T-cell (primary cell): ENCODE measurements at regions not wholly inside any gene's neighbourhood (a gene's known extent, or its start where the extent isn't known, plus 50 kb on each side); places are given as distances from the start of the nearest gene placed in this dataset.
A peak's percentile ranks its signal among the peaks of the same experiment; 100 is the strongest.
"Not testable (repeated sequence)": the region's sequence is repeated elsewhere in the genome, so short reads cannot be mapped to it uniquely, and the experiment has no call there.

Experiments used
- ATAC-seq, 4 experiments: fragments of 200-7000 bp in 3 of 4; fragments of 150-1000 bp in 1 of 4; cut with Tn5 transposase; replicated peaks in 1 of 4; 1 replicate in 3 of 4; 2 replicates in 1 of 4; pipeline ENCODE4 v1.10.0; 2021; ENCODE audit warnings: moderate library complexity in 3 of 4, mild to moderate bottlenecking in 2 of 4, moderate number of reproducible peaks in 1 of 4
- CTCF ChIA-PET, 2 donors: fragments of 300-600 bp; sonication (Branson Sonifier 250); formaldehyde crosslinking; loops; one replicate each; lab custom pipeline; 2022; ENCODE audit warnings: antibody characterized with exemption in 2 of 2; lab: Charles Lee
- POLR2A ChIA-PET, 2 donors: fragments of 300-600 bp; sonication (Branson Sonifier 250); formaldehyde crosslinking; loops; one replicate each; lab custom pipeline; 2022; ENCODE audit warnings: antibody characterized with exemption in 2 of 2; lab: Charles Lee
- DNase-seq, 35 experiments: peaks; one replicate each; pipeline versions ENCODE4 v3.0.0 to v3.0.0-alpha.2; 2013 to 2023
- H3K27ac ChIP-seq: one replicate; pipeline ENCODE4 v1.5.1; 2013; ENCODE audit warnings: low read length
- H3K27me3 ChIP-seq, 2 experiments: replicated peaks in 1 of 2; 1 replicate in 1 of 2; 2 replicates in 1 of 2; pipeline versions ENCODE4 v1.6.1 to v1.7.0; 2013; ENCODE audit warnings: low read length in 1 of 2, mixed read lengths in 1 of 2; ENCODE audit not compliant: control insufficient read depth in 2 of 2, insufficient read depth in 2 of 2; ENCODE audit errors: extremely low read depth in 1 of 2
- H3K36me3 ChIP-seq, 2 donors: 1 replicate in 1 of 2; 2 replicates in 1 of 2; pipeline versions ENCODE4 v1.6.1 to v1.7.0; 2013; ENCODE audit warnings: low read length in 1 of 2; ENCODE audit not compliant: control insufficient read depth in 2 of 2, insufficient read depth in 1 of 2; ENCODE audit errors: extremely low read depth in 1 of 2
- H3K4me1 ChIP-seq, 2 experiments: 1 replicate in 1 of 2; 2 replicates in 1 of 2; pipeline versions ENCODE4 v1.6.1 to v1.7.0; 2013; ENCODE audit warnings: low read length in 2 of 2, mixed read lengths in 1 of 2; ENCODE audit not compliant: insufficient read depth in 2 of 2, control insufficient read depth in 1 of 2; ENCODE audit errors: extremely low read depth in 1 of 2
- H3K4me3 ChIP-seq, 2 donors: 1 replicate in 1 of 2; 2 replicates in 1 of 2; pipeline versions ENCODE4 v1.5.1 to v1.7.0; 2013; ENCODE audit warnings: mild to moderate bottlenecking in 2 of 2, low read length in 1 of 2, moderate library complexity in 1 of 2; ENCODE audit not compliant: control insufficient read depth in 1 of 2; ENCODE audit errors: extremely low read depth in 1 of 2
- H3K9me3 ChIP-seq: 2 replicates; pipeline ENCODE4 v1.7.0; 2013
- H3K27ac Mint-ChIP-seq, 2 donors: one replicate each; pipeline ENCODE4 v1.8.0; 2020 to 2021; ENCODE audit warnings: mild to moderate bottlenecking in 2 of 2, mixed read lengths in 2 of 2
- H3K27me3 Mint-ChIP-seq, 2 donors: one replicate each; pipeline ENCODE4 v1.8.0; 2021 to 2022; ENCODE audit warnings: mixed read lengths in 2 of 2
- H3K36me3 Mint-ChIP-seq: one replicate; pipeline ENCODE4 v1.8.0; 2021; ENCODE audit warnings: mixed read lengths
- H3K4me1 Mint-ChIP-seq, 3 donors: one replicate each; pipeline ENCODE4 v1.8.0; 2020 to 2022; ENCODE audit warnings: mixed read lengths in 3 of 3, mild to moderate bottlenecking in 1 of 3
- H3K4me3 Mint-ChIP-seq, 3 donors: one replicate each; pipeline ENCODE4 v1.8.0; 2020 to 2022; ENCODE audit warnings: mild to moderate bottlenecking in 3 of 3, mixed read lengths in 3 of 3, moderate library complexity in 3 of 3
- H3K9me3 Mint-ChIP-seq, 3 donors: one replicate each; pipeline ENCODE4 v1.8.0; 2020 to 2022; ENCODE audit warnings: mixed read lengths in 3 of 3
- whole genome bisulfite sequencing: methylation state at CpG from one replicate; pipeline ENCODE4 v1.1.5; 2013; ENCODE audit warnings: missing lambda C conversion rate; ENCODE audit not compliant: insufficient coverage; 5-methylcytosine and 5-hydroxymethylcytosine counted together

- Histone ChIP-seq H3K27me3 (no peaks in the 10 kb centered on the region), H3K27ac (no peak overlapping the region), H3K36me3 (no peaks in the 10 kb centered on the region), H3K4me3 (no peak overlapping the region), H3K4me1 (no peaks in the 10 kb centered on the region), H3K9me3 (no peaks in the 10 kb centered on the region)
- 100% methylated on average over 1 of the region's 2 CpGs for WGBS
- no peaks in the 10 kb centered on the region for H3K27me3 Mint-ChIP-seq
- H3K36me3 Mint-ChIP-seq = no peaks in the 10 kb centered on the region
- DNase-seq (no peak), ATAC-seq (no peak)
- H3K27ac Mint-ChIP-seq = no peak overlapping the region
- H3K4me3 Mint-ChIP-seq = no peak overlapping the region
- peaks cover 7 to 17% (median 8%) of the 10 kb centered on the region in 3 donors for H3K9me3 Mint-ChIP-seq
- ChIA-PET CTCF (no interaction called here), POLR2A (no interaction called here)
- peaks cover 1 to 10% (median 4%) of the 10 kb centered on the region in 3 donors for H3K4me1 Mint-ChIP-seq
These were observed 160.4 kb upstream of the SSTR1 start for GRCh38 chr14:38047195-38047902.

DNA sequence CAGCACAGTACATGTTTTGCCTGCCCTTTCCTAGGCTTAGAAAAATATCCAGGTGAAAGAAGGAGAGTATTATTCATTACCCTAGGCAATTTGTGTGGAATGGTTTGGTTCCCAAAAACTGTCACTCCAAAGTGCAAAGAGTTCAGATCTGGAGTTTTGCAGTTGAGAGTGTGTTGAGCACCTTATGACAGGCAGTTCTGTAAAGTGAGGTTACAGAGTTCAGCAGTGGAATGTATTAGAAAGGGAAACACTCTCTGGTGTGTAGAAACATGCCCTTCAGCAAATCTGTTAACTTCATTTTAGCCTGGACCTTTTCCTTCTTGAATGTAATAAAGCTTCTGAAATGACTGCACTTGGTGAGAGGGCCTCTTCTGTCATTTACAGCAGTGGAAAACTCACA, 154.0 kb upstream of the SSTR1 start:
- H3K9me3 ChIP-seq = no peaks in the 10 kb centered on the region
- peaks cover under 1 to 12% (median 8%) of the 10 kb centered on the region in 3 donors for H3K9me3 Mint-ChIP-seq
- no peak overlapping the region for H3K27ac ChIP-seq
- ChIA-PET POLR2A (no interaction called here), CTCF (no interaction called here)
- H3K36me3 ChIP-seq = no peaks in the 10 kb centered on the region
- no peaks in the 10 kb centered on the region for H3K36me3 Mint-ChIP-seq
- no peak overlapping the region for H3K4me3 Mint-ChIP-seq
- H3K27me3 ChIP-seq = no peaks in the 10 kb centered on the region
- H3K27ac Mint-ChIP-seq = no peak overlapping the region
- no peak for ATAC-seq
- H3K4me1 ChIP-seq = no peaks in the 10 kb centered on the region
- no peak overlapping the region for H3K4me3 ChIP-seq
- no peak for DNase-seq
- no peaks in the 10 kb centered on the region for H3K27me3 Mint-ChIP-seq
- peaks cover 2 to 11% (median 6%) of the 10 kb centered on the region in 3 donors for H3K4me1 Mint-ChIP-seq

DNA sequence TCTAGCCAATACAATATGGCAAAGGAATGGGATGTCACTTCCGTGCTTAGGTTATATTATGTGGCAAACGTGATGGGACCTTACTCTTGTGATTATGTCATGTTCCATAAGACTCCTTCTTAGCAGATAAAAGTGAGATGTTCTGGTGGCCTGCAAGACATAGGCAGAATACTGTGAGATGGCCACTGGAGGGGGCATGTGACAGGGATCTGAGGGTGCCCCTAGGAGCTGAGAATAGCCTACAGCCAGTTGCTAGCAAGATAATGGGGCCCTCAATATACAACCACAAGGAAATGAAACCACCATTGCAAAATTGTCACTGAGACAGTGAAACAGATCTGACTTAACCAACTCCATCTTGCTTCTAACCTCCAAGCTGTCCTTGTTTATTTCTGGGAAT, 151.4 kb upstream of the SSTR1 start:
- peak in 1 of 4 experiments; percentile 59 for ATAC-seq
- H3K27me3 ChIP-seq = no peaks in the 10 kb centered on the region
- Mint-ChIP-seq H3K4me1 (peaks cover 2 to 11% (median 6%) of the 10 kb centered on the region in 3 donors), H3K27me3 (no peaks in the 10 kb centered on the region), H3K36me3 (no peaks in the 10 kb centered on the region), H3K9me3 (peaks cover 1 to 7% (median 5%) of the 10 kb centered on the region in 3 donors), H3K4me3 (no peak overlapping the region), H3K27ac (no peak overlapping the region)
- H3K27ac ChIP-seq = no peak overlapping the region
- WGBS = 80% methylated on average over 2 of the region's 2 CpGs
- H3K4me1 ChIP-seq = no peaks in the 10 kb centered on the region
- CTCF ChIA-PET = no interaction called here
- DNase-seq = peak in 7 of 35 experiments; percentile 3 to 37 (median 11)
- H3K36me3 ChIP-seq = no peaks in the 10 kb centered on the region
- no peaks in the 10 kb centered on the region for H3K9me3 ChIP-seq
- POLR2A ChIA-PET = no interaction called here
- H3K4me3 ChIP-seq = no peak overlapping the region

GRCh38 chr14:38062223-38062622, 145.5 kb upstream of the SSTR1 start:
- 100% methylated on average over 2 of the region's 2 CpGs for WGBS

GRCh38 chr14:38063711-38064320, 143.9 kb upstream of the SSTR1 start:
- POLR2A ChIA-PET = interaction anchor here in 1 of 2 donors (0.6 kb wide), 1 partner anchor 65 kb away, joined by 3 read pairs; no protein-coding TSS in a partner anchor
- H3K4me1 Mint-ChIP-seq = peaks cover 26 to 30% (median 27%) of the 10 kb centered on the region in 3 donors

More at GRCh38 chr14:38062223-38062622, 145.5 kb upstream of the SSTR1 start:
- CTCF ChIA-PET, H3K36me3 Mint-ChIP-seq, H3K4me3 ChIP-seq, H3K36me3 ChIP-seq, H3K9me3 ChIP-seq, POLR2A ChIA-PET, H3K27me3 ChIP-seq, H3K4me3 Mint-ChIP-seq, H3K27me3 Mint-ChIP-seq, H3K27ac Mint-ChIP-seq, DNase-seq, H3K4me1 ChIP-seq, H3K27ac ChIP-seq, ATAC-seq: not testable (repeated sequence)
- peaks cover 21% of the 10 kb centered on the region in 3 donors for H3K4me1 Mint-ChIP-seq
- peaks cover 7 to 18% (median 14%) of the 10 kb centered on the region in 3 donors for H3K9me3 Mint-ChIP-seq

DNA sequence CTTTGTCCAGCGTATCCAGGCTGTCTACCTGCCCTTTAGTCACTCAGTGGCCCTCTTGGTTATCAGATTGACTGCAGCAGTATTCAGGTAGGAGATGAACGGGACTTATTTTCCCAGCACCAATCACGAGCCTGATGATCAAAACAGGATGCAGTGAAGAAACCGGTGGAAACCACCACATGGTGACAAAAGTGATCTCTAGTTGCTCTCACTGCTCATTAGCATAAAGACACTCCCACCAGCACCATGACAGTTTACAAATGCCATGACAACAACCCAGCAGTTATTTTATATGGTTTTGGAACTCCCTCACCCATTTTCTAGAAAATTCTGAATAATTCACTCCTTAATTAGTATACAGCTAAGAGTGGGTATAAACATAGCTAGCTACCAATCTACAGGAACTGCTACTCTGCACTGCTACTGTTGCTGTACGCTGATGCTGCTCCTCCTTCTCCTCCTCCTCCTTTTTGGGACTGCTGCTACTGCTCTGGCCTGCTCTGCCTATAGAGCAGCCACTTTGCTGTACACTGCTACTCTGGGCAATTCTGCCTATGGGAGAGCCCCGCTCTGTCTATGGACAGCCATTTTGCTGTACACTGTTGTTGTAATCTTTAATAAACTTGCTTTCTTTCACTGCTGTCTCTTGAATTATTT, 142.5 kb upstream of the SSTR1 start:
- WGBS = 33% methylated on average over 6 of the region's 6 CpGs
- H3K36me3 ChIP-seq = no peaks in the 10 kb centered on the region
- H3K27ac ChIP-seq = peak overlapping the region; percentile 85
- ChIA-PET POLR2A (interaction anchor here in 1 of 2 donors (1.2 kb wide), 1 partner anchor 12 kb away, joined by 3 read pairs; no protein-coding TSS in a partner anchor), CTCF (interaction anchor here in 1 of 2 donors (0.7 kb wide), 1 partner anchor 9 kb away, joined by 5 read pairs; no protein-coding TSS in a partner anchor)
- H3K4me1 ChIP-seq = peaks cover 6 to 7% of the 10 kb centered on the region in 2 experiments
- H3K27me3 ChIP-seq = no peaks in the 10 kb centered on the region
- peak overlapping the region; percentile 10 to 18 for H3K4me3 ChIP-seq
- Mint-ChIP-seq H3K4me3 (peak overlapping the region; percentile 63 to 78 (median 74)), H3K27ac (peak overlapping the region; percentile 94 to 97), H3K9me3 (peaks cover 7 to 13% (median 9%) of the 10 kb centered on the region in 3 donors), H3K27me3 (no peaks in the 10 kb centered on the region), H3K36me3 (peaks cover 7% of the 10 kb centered on the region), H3K4me1 (peaks cover 37 to 45% (median 41%) of the 10 kb centered on the region in 3 donors)
- DNase-seq (peak in 34 of 35 experiments; percentile 27 to 89 (median 68)), ATAC-seq (peak; percentile 93 to 98 (median 95))
- H3K9me3 ChIP-seq = no peaks in the 10 kb centered on the region

More at GRCh38 chr14:38063711-38064320, 143.9 kb upstream of the SSTR1 start:
- no peaks in the 10 kb centered on the region for H3K36me3 ChIP-seq
- Mint-ChIP-seq H3K9me3 (peaks cover 7 to 18% (median 14%) of the 10 kb centered on the region in 3 donors), H3K36me3 (peaks cover 7% of the 10 kb centered on the region), H3K27me3 (no peaks in the 10 kb centered on the region), H3K4me3 (no peak overlapping the region), H3K27ac (peak overlapping the region; percentile 64 to 66)
- H3K9me3 ChIP-seq = no peaks in the 10 kb centered on the region
- DNase-seq = no peak
- CTCF ChIA-PET = no interaction called here
- no peak for ATAC-seq
- H3K4me3 ChIP-seq = no peak overlapping the region
- peak overlapping the region; percentile 85 for H3K27ac ChIP-seq
- peaks cover 6 to 7% of the 10 kb centered on the region in 2 experiments for H3K4me1 ChIP-seq
- no CpG with 5 or more reads among the region's 2 CpGs for WGBS
- H3K27me3 ChIP-seq = no peaks in the 10 kb centered on the region
